IMR-90 (cell line): ENCODE measurements at regions not wholly inside any gene's neighbourhood (a gene's known extent, or its start where the extent isn't known, plus 50 kb on each side); places are given as distances from the start of the nearest gene placed in this dataset.

Source experiments
- ATAC-seq: fragments of 200-7000 bp; cut with Tn5 transposase; 2 replicates; pipeline ENCODE4 v1.9.1; 2020; ENCODE audit warnings: low read depth, mild to moderate bottlenecking, moderate library complexity
- BruUV-seq: library from RNA; stranded (reverse); fragments of 400-500 nt; replicated peaks from 2 replicates; lab custom pipeline; 2021; lab: Mats Ljungman, UMichigan
- CTCF ChIA-PET: fragments of 300-600 bp; formaldehyde crosslinking; extraction: SDS; loops from one replicate; lab custom pipeline; 2021; ENCODE audit warnings: antibody characterized with exemption; lab: Yijun Ruan, JAX
- POLR2A ChIA-PET: fragments of 300-600 bp; sonication (Branson Sonifier 250); formaldehyde crosslinking; loops from one replicate; lab custom pipeline; 2022; ENCODE audit warnings: antibody characterized with exemption; ENCODE audit not compliant: unreplicated experiment; lab: Charles Lee
- DNase-seq: peaks from one replicate; pipeline ENCODE4 v3.0.0; 2013
- H2AFZ ChIP-seq: replicated peaks from 2 replicates; pipeline ENCODE3; 2013; ENCODE audit warnings: low read length, mild to moderate bottlenecking; ENCODE audit not compliant: poor library complexity
- H2AK5ac ChIP-seq: 2 replicates; pipeline ENCODE4 v1.6.1; 2013; ENCODE audit warnings: low read depth, low read length, inconsistent platforms
- H2AK9ac ChIP-seq: replicated peaks from 2 replicates; pipeline ENCODE3; 2013; ENCODE audit warnings: mild to moderate bottlenecking, low read depth, low read length, moderate library complexity; ENCODE audit not compliant: poor library complexity
- H2BK120ac ChIP-seq: 2 replicates; pipeline ENCODE4 v1.6.1; 2013; ENCODE audit warnings: low read depth, low read length, inconsistent platforms
- H2BK15ac ChIP-seq: 3 replicates; pipeline ENCODE4 v1.6.1; 2013; ENCODE audit warnings: low read depth, low read length, inconsistent platforms
- H2BK20ac ChIP-seq: 2 replicates; pipeline ENCODE4 v1.6.1; 2013; ENCODE audit warnings: low read depth, mild to moderate bottlenecking, inconsistent platforms, low read length, moderate library complexity
- H2BK5ac ChIP-seq: 2 replicates; pipeline ENCODE4 v1.6.1; 2013; ENCODE audit warnings: mild to moderate bottlenecking, low read depth, low read length, inconsistent platforms; ENCODE audit not compliant: poor library complexity, severe bottlenecking
- H3K14ac ChIP-seq: replicated peaks from 2 replicates; pipeline ENCODE4 v1.6.1; 2013; ENCODE audit warnings: low read depth, low read length, inconsistent platforms
- H3K18ac ChIP-seq: 2 replicates; pipeline ENCODE4 v1.6.1; 2013; ENCODE audit warnings: low read depth, low read length, control low read depth
- H3K23ac ChIP-seq: 2 replicates; pipeline ENCODE4 v1.6.1; 2013; ENCODE audit warnings: low read depth, low read length, inconsistent platforms
- H3K27ac ChIP-seq: 2 replicates; pipeline ENCODE4 v1.5.1; 2013; ENCODE audit warnings: mild to moderate bottlenecking, control low read depth, low read length; ENCODE audit not compliant: insufficient read depth
- H3K27me3 ChIP-seq: 2 replicates; pipeline ENCODE4 v1.6.1; 2013; ENCODE audit warnings: low read length; ENCODE audit not compliant: control insufficient read depth, insufficient read depth
- H3K36me3 ChIP-seq: 2 replicates; pipeline ENCODE4 v1.6.1; 2013; ENCODE audit warnings: low read length, mixed read lengths; ENCODE audit not compliant: control insufficient read depth, insufficient read depth
- H3K4ac ChIP-seq: 2 replicates; pipeline ENCODE4 v1.6.1; 2013; ENCODE audit warnings: low read depth, low read length, inconsistent platforms
- H3K4me1 ChIP-seq: 2 replicates; pipeline ENCODE4 v1.6.1; 2013; ENCODE audit warnings: low read length, mixed read lengths; ENCODE audit not compliant: control insufficient read depth, insufficient read depth
- H3K4me2 ChIP-seq: 2 replicates; pipeline ENCODE4 v1.6.1; 2013; ENCODE audit warnings: low read depth, mild to moderate bottlenecking, control low read depth, low read length, moderate library complexity
- H3K4me3 ChIP-seq: 2 replicates; pipeline ENCODE4 v1.5.1; 2013; ENCODE audit warnings: low read depth, mild to moderate bottlenecking, control low read depth, low read length, moderate library complexity; ENCODE audit not compliant: insufficient read depth
- H3K56ac ChIP-seq: 2 replicates; pipeline ENCODE4 v1.6.1; 2013; ENCODE audit warnings: low read length, inconsistent platforms; ENCODE audit not compliant: insufficient read depth; ENCODE audit errors: extremely low read depth
- H3K79me1 ChIP-seq, 2 experiments: 2 replicates each; pipeline ENCODE4 v1.6.1; 2013; ENCODE audit warnings: low read length in 2 of 2, inconsistent platforms in 1 of 2, low read depth in 1 of 2
- H3K9ac ChIP-seq: 2 replicates; pipeline ENCODE4 v1.6.1; 2013; ENCODE audit warnings: low read depth, low read length, control low read depth
- H3K9me1 ChIP-seq: 2 replicates; pipeline ENCODE4 v1.6.1; 2013; ENCODE audit warnings: low read length, inconsistent platforms; ENCODE audit not compliant: insufficient read depth
- H3K9me3 ChIP-seq: 2 replicates; pipeline ENCODE4 v1.6.1; 2013; ENCODE audit warnings: low read length; ENCODE audit not compliant: control insufficient read depth, insufficient read depth
- H4K20me1 ChIP-seq: 2 replicates; pipeline ENCODE4 v1.6.1; 2013; ENCODE audit warnings: low read length, inconsistent platforms; ENCODE audit not compliant: insufficient read depth
- H4K5ac ChIP-seq: 2 replicates; pipeline ENCODE4 v1.6.1; 2013; ENCODE audit warnings: mild to moderate bottlenecking, low read depth, low read length, control low read depth
- H4K8ac ChIP-seq, 2 experiments: 2 replicates each; pipeline ENCODE4 v1.6.1; 2013; ENCODE audit warnings: low read depth in 2 of 2, low read length in 2 of 2, control low read depth in 1 of 2, inconsistent platforms in 1 of 2
- H4K91ac ChIP-seq: 2 replicates; pipeline ENCODE4 v1.6.1; 2013; ENCODE audit warnings: low read depth, low read length, inconsistent platforms; ENCODE audit not compliant: insufficient read depth
- BHLHE40 ChIP-seq: fragments of 150-350 bp; IDR thresholded peaks from 2 replicates; pipeline ENCODE4 v1.6.1; 2016; ENCODE audit warnings: mild to moderate bottlenecking, low read depth, low read length
- CEBPB ChIP-seq: IDR thresholded peaks from 2 replicates; pipeline ENCODE4 v1.6.1; 2012; ENCODE audit warnings: low read depth, low read length, improper control_type of control experiment
- CHD1 ChIP-seq: IDR thresholded peaks from 2 replicates; pipeline ENCODE4 v1.6.1; 2012; ENCODE audit warnings: low read depth, low read length, improper control_type of control experiment
- FOS ChIP-seq: fragments of 150-350 bp; IDR thresholded peaks from 2 replicates; pipeline ENCODE4 v1.6.1; 2016; ENCODE audit warnings: low read depth, low read length
- MAFK ChIP-seq: IDR thresholded peaks from 2 replicates; pipeline ENCODE4 v1.6.1; 2012; ENCODE audit warnings: low read depth, low read length, improper control_type of control experiment
- MAZ ChIP-seq: IDR thresholded peaks from 2 replicates; pipeline ENCODE4 v1.6.1; 2012; ENCODE audit warnings: low read depth, mild to moderate bottlenecking, low read length, improper control_type of control experiment, moderate library complexity, borderline replicate concordance
- MXI1 ChIP-seq: IDR thresholded peaks from 2 replicates; pipeline ENCODE4 v1.6.1; 2012; ENCODE audit warnings: low read depth, mild to moderate bottlenecking, low read length, moderate library complexity, borderline replicate concordance
- NFE2L2 ChIP-seq: fragments of 150-350 bp; IDR thresholded peaks from 2 replicates; pipeline ENCODE4 v1.6.1; 2016; ENCODE audit warnings: low read depth, mild to moderate bottlenecking, low read length
- POLR2A ChIP-seq: IDR thresholded peaks from 2 replicates; pipeline ENCODE4 v1.6.1; 2012; ENCODE audit warnings: mild to moderate bottlenecking, low read depth, low read length
- RAD21 ChIP-seq: IDR thresholded peaks from 2 replicates; pipeline ENCODE4 v1.6.1; 2012; ENCODE audit warnings: low read length, improper control_type of control experiment
- RCOR1 ChIP-seq: IDR thresholded peaks from 2 replicates; pipeline ENCODE4 v1.6.1; 2012; ENCODE audit warnings: mild to moderate bottlenecking, low read length, improper control_type of control experiment; ENCODE audit not compliant: insufficient replicate concordance
- RFX5 ChIP-seq: IDR thresholded peaks from 2 replicates; pipeline ENCODE4 v1.8.0; 2012; ENCODE audit warnings: low read depth, mild to moderate bottlenecking, low read length, moderate library complexity
- SMC3 ChIP-seq: fragments of 150-350 bp; IDR thresholded peaks from 2 replicates; pipeline ENCODE4 v1.6.1; 2016; ENCODE audit warnings: low read depth, mild to moderate bottlenecking, antibody characterized with exemption, low read length, moderate library complexity
- WGBS, 2 experiments: methylation state at CpG; one replicate each; pipeline versions ENCODE4 v1.1.5 to v1.1.7; 2013; ENCODE audit warnings: missing lambda C conversion rate in 2 of 2; ENCODE audit not compliant: insufficient read length in 1 of 2; ENCODE audit errors: extremely low coverage in 2 of 2; 5-methylcytosine and 5-hydroxymethylcytosine counted together
- dilution Hi-C: fragments of 300-500 bp; cut with HindIII; formaldehyde crosslinking; loops from one replicate; pipeline ENCODE4 v1.14.3; 2018; ENCODE audit warnings: low sequenced_read_pairs; ENCODE audit not compliant: unreplicated experiment
- in situ Hi-C: fragments of 300-500 bp; cut with MboI; formaldehyde crosslinking; loops from 3 replicates; pipeline ENCODE4 v1.14.3; 2019; ENCODE audit warnings: low sequenced_read_pairs, inconsistent platforms, mixed read lengths
- intact Hi-C: fragments of 100-400 bp; cut with micrococcal nuclease; formaldehyde crosslinking; loops from 2 replicates; pipeline ENCODE4 v1.10.0; 2022
- TF ChIP-seq, protein P1 (sequence below): conservative IDR thresholded peaks from 2 replicates; pipeline ENCODE4 v1.5.1; 2012; ENCODE audit warnings: mild to moderate bottlenecking, low read depth, low read length, improper control_type of control experiment
- TF ChIP-seq, protein P2 (sequence below): fragments of 150-350 bp; IDR thresholded peaks from 2 replicates; pipeline ENCODE4 v1.6.1; 2017; ENCODE audit warnings: mild to moderate bottlenecking, antibody characterized with exemption, low read length, low read depth

DNA sequence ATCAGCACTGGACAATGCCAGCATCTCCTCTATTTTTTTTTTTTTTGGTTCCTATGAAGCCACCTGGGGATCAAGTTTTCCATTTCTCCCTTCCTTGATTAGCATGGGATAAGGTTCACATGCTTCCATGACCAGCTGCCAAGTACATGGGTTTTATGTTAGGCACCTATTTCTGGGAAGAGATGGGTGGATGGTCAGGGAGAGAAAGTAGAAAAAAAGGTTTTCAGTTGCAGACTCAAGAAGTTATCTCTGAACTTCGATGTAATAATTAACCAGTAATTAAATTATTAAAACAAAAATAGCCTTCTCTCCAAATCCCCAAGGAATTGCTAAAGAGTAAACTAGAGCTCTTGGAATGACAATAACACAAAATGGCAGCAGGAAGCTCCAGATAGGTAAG, 164.9 kb upstream of the MAF start:
- POLR2A ChIA-PET = no interaction called here
- H3K14ac ChIP-seq = no peak overlapping the region
- TF ChIP-seq RAD21 (no peak), MAZ (no peak), FOS (no peak), POLR2A (no peak), BHLHE40 (no peak), MAFK (no peak), CHD1 (no peak), RFX5 (no peak), CEBPB (no peak), NFE2L2 (no peak), SMC3 (no peak), RCOR1 (no peak), MXI1 (no peak)
- TF ChIP-seq, protein P1, sequence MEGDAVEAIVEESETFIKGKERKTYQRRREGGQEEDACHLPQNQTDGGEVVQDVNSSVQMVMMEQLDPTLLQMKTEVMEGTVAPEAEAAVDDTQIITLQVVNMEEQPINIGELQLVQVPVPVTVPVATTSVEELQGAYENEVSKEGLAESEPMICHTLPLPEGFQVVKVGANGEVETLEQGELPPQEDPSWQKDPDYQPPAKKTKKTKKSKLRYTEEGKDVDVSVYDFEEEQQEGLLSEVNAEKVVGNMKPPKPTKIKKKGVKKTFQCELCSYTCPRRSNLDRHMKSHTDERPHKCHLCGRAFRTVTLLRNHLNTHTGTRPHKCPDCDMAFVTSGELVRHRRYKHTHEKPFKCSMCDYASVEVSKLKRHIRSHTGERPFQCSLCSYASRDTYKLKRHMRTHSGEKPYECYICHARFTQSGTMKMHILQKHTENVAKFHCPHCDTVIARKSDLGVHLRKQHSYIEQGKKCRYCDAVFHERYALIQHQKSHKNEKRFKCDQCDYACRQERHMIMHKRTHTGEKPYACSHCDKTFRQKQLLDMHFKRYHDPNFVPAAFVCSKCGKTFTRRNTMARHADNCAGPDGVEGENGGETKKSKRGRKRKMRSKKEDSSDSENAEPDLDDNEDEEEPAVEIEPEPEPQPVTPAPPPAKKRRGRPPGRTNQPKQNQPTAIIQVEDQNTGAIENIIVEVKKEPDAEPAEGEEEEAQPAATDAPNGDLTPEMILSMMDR = no peak
- TF ChIP-seq, protein P2, sequence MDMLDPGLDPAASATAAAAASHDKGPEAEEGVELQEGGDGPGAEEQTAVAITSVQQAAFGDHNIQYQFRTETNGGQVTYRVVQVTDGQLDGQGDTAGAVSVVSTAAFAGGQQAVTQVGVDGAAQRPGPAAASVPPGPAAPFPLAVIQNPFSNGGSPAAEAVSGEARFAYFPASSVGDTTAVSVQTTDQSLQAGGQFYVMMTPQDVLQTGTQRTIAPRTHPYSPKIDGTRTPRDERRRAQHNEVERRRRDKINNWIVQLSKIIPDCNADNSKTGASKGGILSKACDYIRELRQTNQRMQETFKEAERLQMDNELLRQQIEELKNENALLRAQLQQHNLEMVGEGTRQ = no peak
- dilution Hi-C loops (no loop called here), intact Hi-C loops (no loop called here), in situ Hi-C loops (no loop called here)
- no peak overlapping the region for H4K91ac ChIP-seq
- H3K79me1 ChIP-seq = no peaks in the 10 kb centered on the region
- no peak overlapping the region for H3K56ac ChIP-seq
- ATAC-seq (no peak), DNase-seq (no peak)
- H2BK15ac ChIP-seq = no peak overlapping the region
- no peaks in the 10 kb centered on the region for H3K9me1 ChIP-seq
- no peak overlapping the region for H2BK20ac ChIP-seq
- H3K4ac ChIP-seq = no peak overlapping the region
- H3K9ac ChIP-seq = no peak overlapping the region
- no peak overlapping the region for H3K23ac ChIP-seq
- CTCF ChIA-PET = no interaction called here
- H3K4me3 ChIP-seq = no peak overlapping the region
- H4K20me1 ChIP-seq = no peaks in the 10 kb centered on the region
- no peak overlapping the region for H2AK9ac ChIP-seq
- peaks cover 3% of the 10 kb centered on the region for H3K9me3 ChIP-seq
- H3K18ac ChIP-seq = no peak overlapping the region
- no peak overlapping the region for H2BK5ac ChIP-seq
- H3K4me1 ChIP-seq = no peaks in the 10 kb centered on the region
- no peak overlapping the region for H2AFZ ChIP-seq
- BruUV-seq = no TSS peak
- no peak overlapping the region for H4K5ac ChIP-seq
- H4K8ac ChIP-seq = no peak overlapping the region
- no peak overlapping the region for H2BK120ac ChIP-seq
- WGBS, 2 experiments = no CpG with 5 or more reads among the region's 1 CpG
- H2AK5ac ChIP-seq = no peak overlapping the region
- H3K36me3 ChIP-seq = no peaks in the 10 kb centered on the region
- H3K4me2 ChIP-seq = no peak overlapping the region
- H3K27ac ChIP-seq = no peak overlapping the region
- no peaks in the 10 kb centered on the region for H3K27me3 ChIP-seq
